MM.1S (cell line): ENCODE measurements at regions not wholly inside any gene's neighbourhood (a gene's known extent, or its start where the extent isn't known, plus 50 kb on each side); places are given as distances from the start of the nearest gene placed in this dataset.

ENCODE experiments used
- DNase-seq: peaks from one replicate; pipeline ENCODE4 v3.0.0-alpha.2; 2015
- H2AFZ ChIP-seq: fragments of 300-600 bp; sonication (generic); 2 replicates; pipeline ENCODE4 v1.6.0; 2016; ENCODE audit warnings: antibody characterized with exemption, low read length
- H3F3A ChIP-seq: fragments of 300-600 bp; sonication (generic); 2 replicates; pipeline ENCODE4 v1.6.1; 2016; ENCODE audit warnings: mild to moderate bottlenecking, antibody characterized with exemption, low read length, moderate library complexity, mixed read lengths; ENCODE audit not compliant: insufficient read depth
- H3K27ac ChIP-seq: fragments of 300-600 bp; sonication (generic); 2 replicates; pipeline ENCODE4 v1.5.1; 2016; ENCODE audit warnings: mild to moderate bottlenecking, low read length
- H3K27me3 ChIP-seq: fragments of 300-600 bp; sonication (generic); replicated peaks from 2 replicates; pipeline ENCODE4 v1.6.0; 2016; ENCODE audit warnings: low read length; ENCODE audit not compliant: insufficient read depth
- H3K36me3 ChIP-seq: fragments of 300-600 bp; sonication (generic); replicated peaks from 2 replicates; pipeline ENCODE4 v1.6.1; 2016; ENCODE audit warnings: mild to moderate bottlenecking, low read length, mixed read lengths; ENCODE audit not compliant: insufficient read depth
- H3K4me1 ChIP-seq: fragments of 300-600 bp; sonication (generic); 2 replicates; pipeline ENCODE4 v1.6.1; 2016; ENCODE audit warnings: low read length, mixed read lengths
- H3K4me2 ChIP-seq: fragments of 300-600 bp; sonication (generic); 2 replicates; pipeline ENCODE4 v1.6.0; 2016; ENCODE audit warnings: low read depth, low read length
- H3K4me3 ChIP-seq: fragments of 300-600 bp; sonication (generic); 2 replicates; pipeline ENCODE4 v1.5.1; 2016; ENCODE audit warnings: low read length, mixed read lengths
- H3K79me2 ChIP-seq: fragments of 300-600 bp; sonication (generic); 2 replicates; pipeline ENCODE4 v1.6.1; 2016; ENCODE audit warnings: mixed run types, low read length, mixed read lengths
- H3K9ac ChIP-seq: fragments of 300-600 bp; sonication (generic); 2 replicates; pipeline ENCODE4 v1.6.1; 2016; ENCODE audit warnings: low read length, mixed read lengths
- H3K9me2 ChIP-seq: fragments of 300-600 bp; sonication (generic); replicated peaks from 2 replicates; pipeline ENCODE4 v1.6.1; 2016; ENCODE audit warnings: mild to moderate bottlenecking, low read length, mixed read lengths; ENCODE audit not compliant: insufficient read depth
- H3K9me3 ChIP-seq: fragments of 300-600 bp; sonication (generic); replicated peaks from 2 replicates; pipeline ENCODE4 v1.6.1; 2016; ENCODE audit warnings: mild to moderate bottlenecking, low read length, mixed read lengths; ENCODE audit not compliant: insufficient read depth
- H4K20me1 ChIP-seq: fragments of 300-600 bp; sonication (generic); 2 replicates; pipeline ENCODE4 v1.6.1; 2016; ENCODE audit warnings: mild to moderate bottlenecking, low read length, moderate library complexity, mixed read lengths; ENCODE audit not compliant: insufficient read depth
- EZH2 ChIP-seq: fragments of 300-600 bp; sonication (generic); optimal IDR thresholded peaks from 2 replicates; pipeline ENCODE3; 2017; ENCODE audit warnings: low read depth, mild to moderate bottlenecking, antibody characterized with exemption, low read length, mixed read lengths
- EZH2phosphoT487 ChIP-seq: fragments of 300-600 bp; sonication (generic); IDR thresholded peaks from 2 replicates; pipeline ENCODE4 v1.6.1; 2018; ENCODE audit warnings: antibody characterized with exemption, low read length
- TF ChIP-seq, protein P1 (sequence below): fragments of 300-600 bp; sonication (generic); IDR thresholded peaks from 2 replicates; pipeline ENCODE4 v1.5.1; 2016; ENCODE audit warnings: antibody characterized with exemption, low read length, mixed read lengths

DNA sequence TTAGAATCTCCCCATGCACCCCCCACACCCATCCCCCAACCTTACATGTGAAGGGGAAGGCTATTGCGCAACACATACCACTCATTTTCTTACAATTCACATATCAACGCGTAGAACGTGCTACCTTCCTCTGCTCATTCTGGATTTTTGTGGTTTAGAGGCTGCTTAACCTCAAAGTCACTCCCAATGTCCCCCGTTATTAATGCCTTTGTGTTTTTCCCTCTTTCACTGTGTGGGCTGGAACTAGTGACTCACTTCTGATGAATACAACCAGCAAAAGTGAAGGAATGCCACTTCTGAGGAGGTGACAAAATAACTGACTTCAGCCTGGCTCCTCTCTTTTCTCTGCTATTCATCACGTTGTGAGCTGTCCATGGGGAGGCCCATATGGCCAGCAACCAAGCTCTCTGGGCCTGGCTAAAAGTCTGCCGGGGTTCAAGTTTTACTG lies 342.5 kb upstream of the NXPH2 start:
- no peaks in the 10 kb centered on the region for H3K36me3 ChIP-seq
- H3K4me3 ChIP-seq, result no peak overlapping the region
- no peaks in the 10 kb centered on the region for H3F3A ChIP-seq
- no peaks in the 10 kb centered on the region for H3K27me3 ChIP-seq
- no peaks in the 10 kb centered on the region for H3K79me2 ChIP-seq
- DNase-seq, result no peak
- H4K20me1 ChIP-seq, result no peaks in the 10 kb centered on the region
- H2AFZ ChIP-seq, result no peak overlapping the region
- TF ChIP-seq EZH2 (no peak), EZH2phosphoT487 (no peak)
- TF ChIP-seq, protein P1, sequence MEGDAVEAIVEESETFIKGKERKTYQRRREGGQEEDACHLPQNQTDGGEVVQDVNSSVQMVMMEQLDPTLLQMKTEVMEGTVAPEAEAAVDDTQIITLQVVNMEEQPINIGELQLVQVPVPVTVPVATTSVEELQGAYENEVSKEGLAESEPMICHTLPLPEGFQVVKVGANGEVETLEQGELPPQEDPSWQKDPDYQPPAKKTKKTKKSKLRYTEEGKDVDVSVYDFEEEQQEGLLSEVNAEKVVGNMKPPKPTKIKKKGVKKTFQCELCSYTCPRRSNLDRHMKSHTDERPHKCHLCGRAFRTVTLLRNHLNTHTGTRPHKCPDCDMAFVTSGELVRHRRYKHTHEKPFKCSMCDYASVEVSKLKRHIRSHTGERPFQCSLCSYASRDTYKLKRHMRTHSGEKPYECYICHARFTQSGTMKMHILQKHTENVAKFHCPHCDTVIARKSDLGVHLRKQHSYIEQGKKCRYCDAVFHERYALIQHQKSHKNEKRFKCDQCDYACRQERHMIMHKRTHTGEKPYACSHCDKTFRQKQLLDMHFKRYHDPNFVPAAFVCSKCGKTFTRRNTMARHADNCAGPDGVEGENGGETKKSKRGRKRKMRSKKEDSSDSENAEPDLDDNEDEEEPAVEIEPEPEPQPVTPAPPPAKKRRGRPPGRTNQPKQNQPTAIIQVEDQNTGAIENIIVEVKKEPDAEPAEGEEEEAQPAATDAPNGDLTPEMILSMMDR, result no peak
- no peaks in the 10 kb centered on the region for H3K9me3 ChIP-seq
- no peak overlapping the region for H3K4me2 ChIP-seq
- H3K4me1 ChIP-seq, result no peaks in the 10 kb centered on the region
- H3K27ac ChIP-seq, result no peak overlapping the region
- no peaks in the 10 kb centered on the region for H3K9me2 ChIP-seq
- H3K9ac ChIP-seq, result no peak overlapping the region

GRCh38 chr2:139099721-139100120 lies 319.5 kb upstream of the NXPH2 start:
- Histone ChIP-seq H3F3A (no peaks in the 10 kb centered on the region), H3K9ac (no peak overlapping the region), H2AFZ (no peak overlapping the region), H3K4me2 (no peak overlapping the region), H3K9me2 (no peaks in the 10 kb centered on the region), H3K27ac (no peak overlapping the region), H3K79me2 (no peaks in the 10 kb centered on the region), H3K9me3 (no peaks in the 10 kb centered on the region), H3K4me1 (no peaks in the 10 kb centered on the region), H4K20me1 (no peaks in the 10 kb centered on the region), H3K36me3 (no peaks in the 10 kb centered on the region), H3K27me3 (no peaks in the 10 kb centered on the region), H3K4me3 (no peak overlapping the region)
- DNase-seq, result no peak
- TF ChIP-seq, protein P1, result no peak
- TF ChIP-seq EZH2phosphoT487, result no peak
- no peak for TF ChIP-seq EZH2

- TF ChIP-seq, protein P1, result no peak
- TF ChIP-seq EZH2, result no peak
- no peak for TF ChIP-seq EZH2phosphoT487
- H4K20me1 ChIP-seq, result no peaks in the 10 kb centered on the region
- H3K4me2 ChIP-seq, result no peak overlapping the region
- no peaks in the 10 kb centered on the region for H3K27me3 ChIP-seq
- H3K9ac ChIP-seq, result no peak overlapping the region
- H3K79me2 ChIP-seq, result no peaks in the 10 kb centered on the region
- H3K36me3 ChIP-seq, result no peaks in the 10 kb centered on the region
- H3K27ac ChIP-seq, result no peak overlapping the region
- H3K4me1 ChIP-seq, result no peaks in the 10 kb centered on the region
- no peak for DNase-seq
- H3K4me3 ChIP-seq, result no peak overlapping the region
- no peaks in the 10 kb centered on the region for H3K9me3 ChIP-seq
- no peaks in the 10 kb centered on the region for H3K9me2 ChIP-seq
- H3F3A ChIP-seq, result no peaks in the 10 kb centered on the region
- H2AFZ ChIP-seq, result no peak overlapping the region
These were observed 318.8 kb upstream of the NXPH2 start for GRCh38 chr2:139098961-139099360.
